HL-60 (cell line): ENCODE measurements at regions not wholly inside any gene's neighbourhood (a gene's known extent, or its start where the extent isn't known, plus 50 kb on each side); places are given as distances from the start of the nearest gene placed in this dataset.

Experiments
- DNase-seq, 2 experiments: peaks; one replicate each; pipeline ENCODE4 v3.0.0-alpha.2; 2010 to 2020; ENCODE audit warnings: low read depth in 1 of 2, low spot score in 1 of 2
- H3K27ac ChIP-seq: fragments of 250-450 bp; sonication (Bioruptor Pico); replicated peaks from 2 replicates; pipeline ENCODE4 v1.5.1; 2020; ENCODE audit warnings: mild to moderate bottlenecking, moderate library complexity
- H3K27me3 ChIP-seq: fragments of 250-450 bp; sonication (Bioruptor Pico); 2 replicates; pipeline ENCODE4 v1.5.1; 2021; ENCODE audit warnings: mild to moderate bottlenecking, moderate library complexity; ENCODE audit not compliant: insufficient read depth, poor library complexity, severe bottlenecking
- H3K4me3 ChIP-seq: replicated peaks from 2 replicates; pipeline ENCODE4 v1.5.1; 2011; ENCODE audit warnings: mild to moderate bottlenecking, control low read depth, low read length; ENCODE audit not compliant: insufficient read depth
- GABPA ChIP-seq: IDR thresholded peaks from 2 replicates; pipeline ENCODE4 v1.6.1; 2012; ENCODE audit warnings: low read depth
- POLR2AphosphoS5 ChIP-seq: IDR thresholded peaks from 2 replicates; pipeline ENCODE4 v1.6.1; 2012; ENCODE audit warnings: low read depth
- SPI1 ChIP-seq: IDR thresholded peaks from 2 replicates; pipeline ENCODE4 v1.6.1; 2012; ENCODE audit warnings: low read depth, mild to moderate bottlenecking, borderline replicate concordance
- TF ChIP-seq, protein P1 (sequence below): IDR thresholded peaks from one replicate; pipeline ENCODE4 v1.5.1; 2011; ENCODE audit warnings: low read length, control low read depth, inconsistent platforms; ENCODE audit not compliant: insufficient read depth
- TF ChIP-seq, protein P2 (sequence below): IDR thresholded peaks from 2 replicates; pipeline ENCODE4 v1.6.1; 2012; ENCODE audit warnings: low read depth; ENCODE audit not compliant: insufficient replicate concordance

GRCh38 chr12:4006743-4007142 lies 133.5 kb upstream of the PARP11 start:
- Histone ChIP-seq H3K4me3 (no peak overlapping the region), H3K27me3 (no peaks in the 10 kb centered on the region), H3K27ac (no peak overlapping the region)
- DNase-seq: no peak
- TF ChIP-seq SPI1: no peak
- TF ChIP-seq, protein P1, sequence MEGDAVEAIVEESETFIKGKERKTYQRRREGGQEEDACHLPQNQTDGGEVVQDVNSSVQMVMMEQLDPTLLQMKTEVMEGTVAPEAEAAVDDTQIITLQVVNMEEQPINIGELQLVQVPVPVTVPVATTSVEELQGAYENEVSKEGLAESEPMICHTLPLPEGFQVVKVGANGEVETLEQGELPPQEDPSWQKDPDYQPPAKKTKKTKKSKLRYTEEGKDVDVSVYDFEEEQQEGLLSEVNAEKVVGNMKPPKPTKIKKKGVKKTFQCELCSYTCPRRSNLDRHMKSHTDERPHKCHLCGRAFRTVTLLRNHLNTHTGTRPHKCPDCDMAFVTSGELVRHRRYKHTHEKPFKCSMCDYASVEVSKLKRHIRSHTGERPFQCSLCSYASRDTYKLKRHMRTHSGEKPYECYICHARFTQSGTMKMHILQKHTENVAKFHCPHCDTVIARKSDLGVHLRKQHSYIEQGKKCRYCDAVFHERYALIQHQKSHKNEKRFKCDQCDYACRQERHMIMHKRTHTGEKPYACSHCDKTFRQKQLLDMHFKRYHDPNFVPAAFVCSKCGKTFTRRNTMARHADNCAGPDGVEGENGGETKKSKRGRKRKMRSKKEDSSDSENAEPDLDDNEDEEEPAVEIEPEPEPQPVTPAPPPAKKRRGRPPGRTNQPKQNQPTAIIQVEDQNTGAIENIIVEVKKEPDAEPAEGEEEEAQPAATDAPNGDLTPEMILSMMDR: no peak
- TF ChIP-seq GABPA: no peak
- TF ChIP-seq POLR2AphosphoS5: no peak
- TF ChIP-seq, protein P2, sequence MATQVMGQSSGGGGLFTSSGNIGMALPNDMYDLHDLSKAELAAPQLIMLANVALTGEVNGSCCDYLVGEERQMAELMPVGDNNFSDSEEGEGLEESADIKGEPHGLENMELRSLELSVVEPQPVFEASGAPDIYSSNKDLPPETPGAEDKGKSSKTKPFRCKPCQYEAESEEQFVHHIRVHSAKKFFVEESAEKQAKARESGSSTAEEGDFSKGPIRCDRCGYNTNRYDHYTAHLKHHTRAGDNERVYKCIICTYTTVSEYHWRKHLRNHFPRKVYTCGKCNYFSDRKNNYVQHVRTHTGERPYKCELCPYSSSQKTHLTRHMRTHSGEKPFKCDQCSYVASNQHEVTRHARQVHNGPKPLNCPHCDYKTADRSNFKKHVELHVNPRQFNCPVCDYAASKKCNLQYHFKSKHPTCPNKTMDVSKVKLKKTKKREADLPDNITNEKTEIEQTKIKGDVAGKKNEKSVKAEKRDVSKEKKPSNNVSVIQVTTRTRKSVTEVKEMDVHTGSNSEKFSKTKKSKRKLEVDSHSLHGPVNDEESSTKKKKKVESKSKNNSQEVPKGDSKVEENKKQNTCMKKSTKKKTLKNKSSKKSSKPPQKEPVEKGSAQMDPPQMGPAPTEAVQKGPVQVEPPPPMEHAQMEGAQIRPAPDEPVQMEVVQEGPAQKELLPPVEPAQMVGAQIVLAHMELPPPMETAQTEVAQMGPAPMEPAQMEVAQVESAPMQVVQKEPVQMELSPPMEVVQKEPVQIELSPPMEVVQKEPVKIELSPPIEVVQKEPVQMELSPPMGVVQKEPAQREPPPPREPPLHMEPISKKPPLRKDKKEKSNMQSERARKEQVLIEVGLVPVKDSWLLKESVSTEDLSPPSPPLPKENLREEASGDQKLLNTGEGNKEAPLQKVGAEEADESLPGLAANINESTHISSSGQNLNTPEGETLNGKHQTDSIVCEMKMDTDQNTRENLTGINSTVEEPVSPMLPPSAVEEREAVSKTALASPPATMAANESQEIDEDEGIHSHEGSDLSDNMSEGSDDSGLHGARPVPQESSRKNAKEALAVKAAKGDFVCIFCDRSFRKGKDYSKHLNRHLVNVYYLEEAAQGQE: no peak

DNA sequence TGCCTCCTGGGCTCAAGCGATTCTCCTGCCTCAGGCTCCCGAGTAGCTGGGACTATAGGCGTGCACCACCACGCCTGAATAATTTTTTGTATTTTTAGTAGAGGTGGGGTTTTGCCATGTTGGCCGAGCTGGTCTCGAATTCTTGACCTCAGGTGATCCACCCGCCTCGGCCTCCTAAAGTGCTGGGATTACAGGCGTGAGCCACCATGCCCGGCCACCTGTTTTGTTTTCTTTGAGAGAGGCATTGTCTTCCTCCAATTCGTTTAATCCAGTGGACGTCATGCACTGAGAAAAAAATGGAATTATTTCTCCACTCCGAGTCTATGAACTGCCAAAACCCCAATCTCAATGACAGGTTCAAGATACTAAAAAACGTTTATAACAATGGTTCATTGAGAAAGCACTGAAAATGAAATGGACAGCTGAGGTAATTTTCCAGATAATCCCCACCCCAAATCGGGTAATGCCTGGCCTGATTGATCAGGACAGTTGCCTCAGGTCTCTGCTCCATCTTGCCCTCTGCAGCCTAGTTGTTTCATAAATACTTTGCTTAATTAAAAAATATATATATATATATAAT lies 132.7 kb upstream of the PARP11 start:
- no peak for DNase-seq
- no peaks in the 10 kb centered on the region for H3K27me3 ChIP-seq
- no peak overlapping the region for H3K4me3 ChIP-seq
- H3K27ac ChIP-seq: no peak overlapping the region
- TF ChIP-seq, protein P2: no peak
- no peak for TF ChIP-seq SPI1
- no peak for TF ChIP-seq POLR2AphosphoS5
- no peak for TF ChIP-seq GABPA
- TF ChIP-seq, protein P1: no peak

- no peak for DNase-seq
- no peaks in the 10 kb centered on the region for H3K27me3 ChIP-seq
- H3K27ac ChIP-seq: no peak overlapping the region
- no peak overlapping the region for H3K4me3 ChIP-seq
- TF ChIP-seq SPI1 (no peak), GABPA (no peak)
- TF ChIP-seq, protein P1: no peak
These were observed 130.4 kb upstream of the PARP11 start for GRCh38 chr12:4003576-4003975.

DNA sequence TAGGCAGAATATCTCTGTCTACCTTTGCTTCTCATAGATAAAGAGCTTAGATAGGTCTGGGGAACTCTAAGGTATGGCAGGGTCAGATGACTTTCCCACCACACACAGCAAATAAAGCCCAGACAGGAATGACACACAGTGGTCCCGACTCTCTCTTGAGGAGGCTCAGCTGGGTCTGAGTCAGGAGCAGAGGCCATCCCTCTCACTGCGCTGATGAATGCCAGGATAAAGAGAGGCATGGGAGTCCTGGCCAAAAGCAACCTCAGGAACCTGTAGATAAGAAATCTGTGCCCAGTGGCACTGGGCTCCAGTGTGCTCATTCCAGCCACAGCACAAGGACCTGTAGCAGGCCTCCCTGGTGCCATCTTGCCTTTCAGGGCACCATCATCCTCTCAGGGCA lies 129.4 kb upstream of the PARP11 start:
- H3K27me3 ChIP-seq: no peaks in the 10 kb centered on the region
- TF ChIP-seq SPI1: no peak
- TF ChIP-seq, protein P1: no peak
- no peak for TF ChIP-seq GABPA
- TF ChIP-seq POLR2AphosphoS5: no peak
- TF ChIP-seq, protein P2: no peak
- H3K4me3 ChIP-seq: no peak overlapping the region
- H3K27ac ChIP-seq: no peak overlapping the region
- no peak for DNase-seq
